ENCODE measurements at regions not wholly inside any gene's neighbourhood (a gene's known extent, or its start where the extent isn't known, plus 50 kb on each side); places are given as distances from the start of the nearest gene placed in this dataset.

DNA sequence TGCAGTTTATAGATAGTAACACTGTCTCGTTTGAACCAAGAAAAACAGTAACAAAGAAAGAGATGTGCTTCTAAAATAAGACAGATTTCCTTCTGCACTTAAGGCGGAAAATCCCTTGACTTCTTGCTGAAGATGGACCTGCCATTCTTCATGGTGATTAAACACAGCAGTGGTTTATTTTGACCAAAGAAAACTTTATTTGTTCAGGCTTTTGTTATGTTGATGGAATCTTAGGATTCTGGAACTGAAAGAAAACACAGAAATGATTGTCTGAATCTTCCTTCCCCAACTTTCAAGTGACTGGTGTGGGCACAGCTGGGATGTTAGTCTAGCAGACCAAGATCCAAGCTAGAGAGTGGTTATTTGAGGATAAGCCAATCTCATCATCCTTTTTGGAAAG, 72.2 kb downstream of the DACT1 start:
- dilution Hi-C loops (cut with MboI; ENCODE audit: extremely low pct_ligation_motif_present, low sequenced_read_pairs) = no loop called here
- DNase-seq (ENCODE audit: low read depth, low spot score) (no peak), FAIRE-seq (no peak)
- H3K79me2 ChIP-seq (ENCODE audit: control insufficient read depth, insufficient read depth, low read length) = no peaks in the 10 kb centered on the region
- no peaks in the 10 kb centered on the region for H3K9me3 ChIP-seq (replicated peaks; ENCODE audit: control insufficient read depth, insufficient read depth, low read length)
- H3K9ac ChIP-seq (replicated peaks; ENCODE audit: extremely low read depth, insufficient read depth, low read length) = no peak overlapping the region
- no peak overlapping the region for H2AFZ ChIP-seq (ENCODE audit: low read depth, low read length)
- BruUV-seq (replicated peaks) = no TSS peak
- no peaks in the 10 kb centered on the region for H4K20me1 ChIP-seq (replicated peaks; ENCODE audit: control insufficient read depth, extremely low read depth, insufficient read depth, low read length)
- peaks cover 0 to 4% of the 10 kb centered on the region in 2 experiments for H3K27me3 ChIP-seq (ENCODE audit: control insufficient read depth in 2 of 2, insufficient read depth in 2 of 2, low read length in 2 of 2)
- no peak overlapping the region for H3K4me3 ChIP-seq (replicated peaks in 1 of 3; ENCODE audit: insufficient read depth in 1 of 3, low read depth in 1 of 3, low read length in 3 of 3)
- POLR2A ChIA-PET = no interaction called here
- TF ChIP-seq, protein P1, sequence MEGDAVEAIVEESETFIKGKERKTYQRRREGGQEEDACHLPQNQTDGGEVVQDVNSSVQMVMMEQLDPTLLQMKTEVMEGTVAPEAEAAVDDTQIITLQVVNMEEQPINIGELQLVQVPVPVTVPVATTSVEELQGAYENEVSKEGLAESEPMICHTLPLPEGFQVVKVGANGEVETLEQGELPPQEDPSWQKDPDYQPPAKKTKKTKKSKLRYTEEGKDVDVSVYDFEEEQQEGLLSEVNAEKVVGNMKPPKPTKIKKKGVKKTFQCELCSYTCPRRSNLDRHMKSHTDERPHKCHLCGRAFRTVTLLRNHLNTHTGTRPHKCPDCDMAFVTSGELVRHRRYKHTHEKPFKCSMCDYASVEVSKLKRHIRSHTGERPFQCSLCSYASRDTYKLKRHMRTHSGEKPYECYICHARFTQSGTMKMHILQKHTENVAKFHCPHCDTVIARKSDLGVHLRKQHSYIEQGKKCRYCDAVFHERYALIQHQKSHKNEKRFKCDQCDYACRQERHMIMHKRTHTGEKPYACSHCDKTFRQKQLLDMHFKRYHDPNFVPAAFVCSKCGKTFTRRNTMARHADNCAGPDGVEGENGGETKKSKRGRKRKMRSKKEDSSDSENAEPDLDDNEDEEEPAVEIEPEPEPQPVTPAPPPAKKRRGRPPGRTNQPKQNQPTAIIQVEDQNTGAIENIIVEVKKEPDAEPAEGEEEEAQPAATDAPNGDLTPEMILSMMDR (IDR thresholded peaks at IDR 0.05; ENCODE audit: extremely low read depth in 1 of 2, insufficient read depth in 1 of 2, low read depth in 1 of 2, low read length in 2 of 2) = no peak
- TF ChIP-seq JUN (IDR thresholded peaks at IDR 0.05; ENCODE audit: borderline replicate concordance, insufficient read depth, insufficient read length, low read depth) (no peak), MYC (IDR thresholded peaks at IDR 0.05; ENCODE audit: low read depth, low read length) (no peak), EZH2 (IDR thresholded peaks at IDR 0.05; ENCODE audit: borderline replicate concordance, low read depth, low read length, severe bottlenecking) (no peak), POLR2A (IDR thresholded peaks at IDR 0.05; ENCODE audit: low read depth, low read length) (no peak), GATA2 (IDR thresholded peaks at IDR 0.05; ENCODE audit: insufficient read depth, insufficient read length, low read depth, low read length) (no peak), FOS (IDR thresholded peaks at IDR 0.05; ENCODE audit: borderline replicate concordance, insufficient read depth, low read length) (no peak), POLR2AphosphoS5 (IDR thresholded peaks at IDR 0.05; ENCODE audit: insufficient read depth, low read depth, low read length) (no peak)
- TF ChIP-seq, protein P2, sequence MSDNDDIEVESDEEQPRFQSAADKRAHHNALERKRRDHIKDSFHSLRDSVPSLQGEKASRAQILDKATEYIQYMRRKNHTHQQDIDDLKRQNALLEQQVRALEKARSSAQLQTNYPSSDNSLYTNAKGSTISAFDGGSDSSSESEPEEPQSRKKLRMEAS (IDR thresholded peaks at IDR 0.05; ENCODE audit: insufficient read depth, insufficient read length) = no peak
- H3K9me1 ChIP-seq (replicated peaks; ENCODE audit: control insufficient read depth, extremely low read depth, insufficient read depth, low read length) = no peaks in the 10 kb centered on the region
- intact Hi-C loops (cut with micrococcal nuclease) = no loop called here
- no peak overlapping the region for H3K27ac ChIP-seq (ENCODE audit: insufficient read depth, low read depth, low read length)
- H3K4me1 ChIP-seq (ENCODE audit: control insufficient read depth, extremely low read depth, insufficient read depth, low read length) = no peaks in the 10 kb centered on the region
- CTCF ChIA-PET = interaction anchor here (0.9 kb wide), 1 partner anchor 43 kb away, joined by 4 read pairs; no protein-coding TSS in a partner anchor
- H3K36me3 ChIP-seq (ENCODE audit: control insufficient read depth in 2 of 2, extremely low read depth in 1 of 2, insufficient read depth in 2 of 2, low read length in 2 of 2) = no peaks in the 10 kb centered on the region
- no peak overlapping the region for H3K4me2 ChIP-seq (ENCODE audit: insufficient read depth, low read length)
